ENCODE measurements at regions not wholly inside any gene's neighbourhood (a gene's known extent, or its start where the extent isn't known, plus 50 kb on each side); places are given as distances from the start of the nearest gene placed in this dataset.
"Not testable (repeated sequence)": the region's sequence is repeated elsewhere in the genome, so short reads cannot be mapped to it uniquely, and the experiment has no call there.

DNA sequence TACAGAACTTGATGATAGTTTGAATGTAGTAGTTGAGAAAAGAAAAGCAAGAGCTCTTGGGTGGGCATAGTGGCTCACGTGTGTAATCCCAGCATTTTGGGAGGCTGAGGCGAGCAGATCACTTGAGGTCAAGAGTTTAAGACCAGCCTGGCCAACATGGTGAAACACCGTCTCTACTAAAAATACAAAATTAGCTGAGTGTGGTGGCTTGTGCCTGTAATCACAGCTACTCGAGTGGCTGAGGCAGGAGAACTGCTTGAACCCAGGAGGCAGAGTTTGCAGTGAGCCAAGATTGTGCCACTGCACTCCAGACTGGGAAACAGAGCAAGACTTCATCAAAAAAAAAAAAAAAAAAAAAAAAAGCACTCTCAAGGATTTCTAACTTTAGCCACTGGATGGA lies 900.2 kb upstream of the WWC1 start:
- DNase-seq; in situ Hi-C loops (cut with MboI; ENCODE audit: low pct_unique_long_range_greater_than_20kb, low sequenced_read_pairs): not testable (repeated sequence)

DNA sequence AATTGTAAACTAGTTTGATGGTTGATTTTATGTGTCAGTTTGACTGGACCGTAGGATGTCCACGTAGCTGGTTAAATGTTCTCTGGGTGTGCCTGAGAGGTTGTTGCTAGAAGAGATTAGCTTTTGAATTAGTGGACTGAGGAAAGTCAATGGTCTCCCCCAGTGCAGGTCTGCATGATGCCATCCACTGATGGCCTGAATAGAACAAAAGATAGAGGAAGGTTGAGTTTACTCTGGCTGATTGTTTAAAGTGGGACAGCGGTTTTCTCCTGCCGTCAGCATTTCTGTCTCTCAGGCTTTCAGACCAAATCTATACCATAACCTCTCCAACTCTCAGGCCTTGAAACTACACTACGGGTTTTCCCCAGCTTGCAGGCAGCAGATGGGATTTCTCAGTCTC lies 899.2 kb upstream of the WWC1 start:
- no peak for DNase-seq
- in situ Hi-C loops (cut with MboI; ENCODE audit: low pct_unique_long_range_greater_than_20kb, low sequenced_read_pairs) = no loop called here

DNA sequence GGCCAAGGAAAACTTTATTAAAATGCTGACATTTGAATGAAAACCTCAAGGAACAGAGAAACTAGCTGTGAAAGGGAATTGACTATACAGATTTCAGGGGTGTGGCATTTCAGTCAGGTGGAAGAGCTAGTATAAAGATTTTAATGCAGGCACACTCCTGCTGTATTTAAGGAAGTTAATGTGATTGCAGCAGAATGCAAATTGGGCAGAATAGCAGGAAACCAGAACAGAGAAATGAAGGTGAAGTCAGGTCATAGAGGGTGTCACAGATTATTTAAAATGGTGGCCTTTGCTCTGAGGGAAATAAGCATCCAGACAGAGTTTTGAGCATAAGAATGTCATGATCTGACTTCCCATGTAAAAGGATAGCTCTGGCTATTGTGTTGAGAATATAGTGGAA lies 898.1 kb upstream of the WWC1 start:
- in situ Hi-C loops (cut with MboI; ENCODE audit: low pct_unique_long_range_greater_than_20kb, low sequenced_read_pairs) = no loop called here
- DNase-seq = no peak

DNA sequence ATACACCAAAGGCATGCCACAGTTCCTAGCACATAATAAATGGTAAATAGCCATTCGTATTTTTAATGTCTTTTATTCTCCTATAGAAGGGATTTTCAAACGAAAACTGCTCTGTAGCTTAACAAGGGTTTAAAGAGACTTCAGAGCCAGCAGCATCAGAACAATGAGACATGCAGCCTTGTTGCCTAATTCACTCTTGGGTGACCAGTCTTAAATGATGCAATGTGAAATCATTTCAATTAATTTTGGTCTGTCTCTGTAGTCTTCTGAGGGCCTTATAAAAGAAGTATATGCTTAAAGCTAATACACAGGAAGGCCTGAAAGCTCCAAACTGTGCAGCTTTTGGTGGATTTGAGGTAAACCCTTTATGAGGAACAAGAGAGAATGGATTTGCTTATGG lies 888.8 kb upstream of the WWC1 start:
- no peak for DNase-seq
- in situ Hi-C loops (cut with MboI; ENCODE audit: low pct_unique_long_range_greater_than_20kb, low sequenced_read_pairs) = no loop called here

DNA sequence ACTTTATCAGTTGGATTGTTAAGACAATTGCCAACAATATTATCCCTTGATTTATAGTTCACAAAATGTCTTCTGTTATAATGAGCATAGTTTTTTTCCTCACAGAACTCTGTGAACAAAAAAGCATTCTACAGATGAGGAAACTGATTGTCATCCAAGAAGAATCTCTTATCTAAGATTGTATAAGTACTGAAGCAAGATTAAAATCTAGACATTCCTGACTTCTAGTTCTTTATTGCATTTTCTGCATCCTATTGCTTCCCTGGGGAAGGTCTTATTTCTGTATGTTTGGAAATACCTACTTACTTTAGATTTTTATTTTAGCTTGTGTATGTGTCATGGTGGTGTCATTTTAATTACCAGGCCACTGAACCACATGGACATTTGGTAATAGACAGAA lies 884.9 kb upstream of the WWC1 start:
- no peak for DNase-seq
- in situ Hi-C loops (cut with MboI; ENCODE audit: low pct_unique_long_range_greater_than_20kb, low sequenced_read_pairs) = no loop called here

DNA sequence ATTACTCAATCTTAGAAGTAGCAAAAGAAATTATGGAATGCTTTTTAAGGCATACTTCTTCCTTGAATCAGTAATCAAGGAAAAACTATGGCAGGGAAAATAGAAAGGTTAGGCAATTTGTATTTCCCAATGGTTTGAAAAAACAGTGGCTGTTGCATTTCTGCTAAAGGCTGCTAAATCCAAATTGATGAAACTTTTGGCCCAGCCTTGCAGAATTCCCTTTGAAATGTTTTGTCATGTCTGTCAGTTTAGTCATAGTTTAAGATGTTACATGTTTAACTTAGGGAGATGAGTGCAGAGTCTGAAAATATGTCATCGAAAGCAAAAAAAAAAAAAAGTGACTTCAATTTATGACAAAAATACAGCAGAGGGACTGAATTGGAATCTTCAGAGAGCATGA lies 878.9 kb upstream of the WWC1 start:
- in situ Hi-C loops (cut with MboI; ENCODE audit: low pct_unique_long_range_greater_than_20kb, low sequenced_read_pairs) = no loop called here
- no peak for DNase-seq

DNA sequence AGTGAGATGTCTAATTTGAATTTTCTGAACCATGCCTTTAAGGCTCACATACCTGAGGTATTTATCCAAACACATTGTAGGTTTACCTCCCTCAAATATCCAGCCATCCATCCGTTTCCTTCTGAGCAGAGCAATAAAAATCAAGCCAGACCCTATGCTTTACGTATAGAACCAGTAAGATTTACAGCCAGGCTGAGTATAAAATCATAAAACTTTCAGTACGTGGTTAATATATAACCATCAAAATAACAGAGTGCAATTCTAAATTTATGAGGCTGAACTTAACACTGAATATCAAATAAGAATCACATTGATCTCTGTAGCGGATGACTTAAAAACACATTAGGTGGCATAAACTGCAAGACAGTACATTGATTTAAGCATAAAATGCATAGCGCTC lies 877.9 kb upstream of the WWC1 start:
- in situ Hi-C loops (cut with MboI; ENCODE audit: low pct_unique_long_range_greater_than_20kb, low sequenced_read_pairs) = no loop called here

DNA sequence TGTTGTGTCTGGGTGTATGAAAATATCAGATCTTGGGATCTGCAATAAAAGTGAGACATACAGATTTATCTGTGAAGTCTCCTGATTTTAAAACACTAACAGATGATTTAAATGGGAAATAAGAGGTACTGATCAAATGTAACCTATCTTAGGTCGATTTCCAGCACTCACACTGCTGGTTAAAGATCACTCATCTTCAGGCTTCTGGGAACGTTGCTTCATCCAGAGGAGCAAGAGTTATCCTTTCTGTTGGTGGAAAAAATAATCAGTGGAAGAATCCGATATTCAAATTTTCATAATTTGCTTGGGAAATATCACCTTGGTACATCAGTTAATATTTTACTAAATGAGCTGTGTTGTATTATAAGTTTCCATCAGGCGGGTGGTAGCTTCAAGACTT lies 876.8 kb upstream of the WWC1 start:
- in situ Hi-C loops (cut with MboI; ENCODE audit: low pct_unique_long_range_greater_than_20kb, low sequenced_read_pairs) = no loop called here
- DNase-seq = no peak

More for the DNA sequence above, 877.9 kb upstream of the WWC1 start:
- no peak for DNase-seq

DNA sequence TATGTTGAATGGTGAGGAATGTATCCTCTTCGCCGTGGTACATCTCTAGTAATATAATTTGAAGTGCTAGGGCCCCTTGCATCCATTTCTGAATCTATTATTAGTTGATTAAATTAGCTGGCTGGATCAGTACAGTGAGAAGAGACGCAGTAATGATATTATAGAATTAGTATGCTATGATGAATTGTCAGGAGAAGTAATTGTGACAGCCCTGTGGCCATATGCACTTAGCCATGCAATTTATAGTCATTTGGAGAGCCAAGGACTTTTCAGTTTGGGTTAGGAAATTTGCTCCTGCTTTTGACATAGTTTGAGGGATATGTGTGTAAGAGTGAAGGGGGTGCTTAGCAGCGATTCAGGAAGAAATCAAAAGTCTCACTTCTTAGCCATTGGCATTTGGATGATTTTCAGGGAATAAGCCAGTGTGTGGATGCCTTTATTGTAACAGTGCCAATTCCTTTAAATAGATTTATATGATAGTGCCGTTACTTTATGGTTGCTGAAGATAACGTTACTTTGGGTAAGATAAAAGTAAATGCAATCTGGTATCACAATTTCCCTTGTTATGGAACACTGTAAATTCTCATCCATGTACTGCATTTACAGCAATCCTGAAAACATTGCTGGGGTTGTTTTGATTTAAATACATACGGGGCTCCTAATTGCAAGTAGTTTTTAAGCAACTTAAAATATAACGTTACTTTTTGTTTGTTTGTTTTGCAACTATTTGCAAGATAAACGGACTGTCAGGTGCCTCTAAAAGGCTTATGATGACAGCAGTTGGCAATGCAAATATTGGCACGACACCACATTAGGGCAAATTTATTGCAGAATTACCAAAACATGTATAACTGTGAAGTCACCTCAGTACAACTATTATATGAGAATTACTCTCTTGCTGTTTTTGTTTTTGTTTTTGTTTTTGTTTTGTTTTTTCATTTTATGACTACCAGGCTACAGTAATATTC lies 875.4 kb upstream of the WWC1 start:
- in situ Hi-C loops (cut with MboI; ENCODE audit: low pct_unique_long_range_greater_than_20kb, low sequenced_read_pairs) = no loop called here
- DNase-seq = no peak

DNA sequence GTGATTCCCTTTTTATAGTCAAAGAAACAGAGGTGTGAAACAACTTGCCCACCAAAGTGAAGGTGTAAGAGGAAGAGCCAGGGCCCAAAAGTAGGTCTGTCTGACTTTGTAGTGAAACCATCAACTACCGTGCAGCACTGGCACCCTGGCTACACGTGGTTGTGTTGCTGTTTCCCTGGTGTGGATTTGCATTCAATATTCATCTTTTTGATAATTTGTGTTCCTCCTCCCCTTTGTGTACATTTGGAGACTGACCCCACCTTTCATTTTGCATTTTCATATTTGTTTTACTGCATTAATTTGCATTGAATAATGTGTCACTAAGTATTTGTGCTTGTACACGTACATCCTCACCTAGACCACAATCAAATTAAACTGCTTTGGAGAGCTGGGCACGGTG lies 873.8 kb upstream of the WWC1 start:
- in situ Hi-C loops (cut with MboI; ENCODE audit: low pct_unique_long_range_greater_than_20kb, low sequenced_read_pairs) = no loop called here
- no peak for DNase-seq

DNA sequence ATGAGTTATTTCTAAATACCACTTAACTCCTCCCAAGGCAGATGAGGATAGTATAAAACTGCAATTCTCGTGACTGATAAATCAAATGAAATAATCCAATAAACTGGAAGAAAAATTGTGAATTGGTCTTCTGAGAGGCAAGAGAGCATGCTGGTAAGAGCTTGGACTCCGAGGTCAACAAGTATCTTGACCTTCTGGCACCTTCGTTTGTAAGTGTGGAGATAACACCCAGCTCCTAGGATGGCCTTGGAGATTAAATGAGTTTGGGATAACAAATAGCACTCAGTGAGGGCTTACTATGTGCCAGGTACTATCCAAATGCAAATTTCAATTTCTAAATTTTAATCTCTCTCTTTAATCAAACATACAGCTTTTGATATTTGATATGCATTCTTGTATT lies 866.3 kb upstream of the WWC1 start:
- DNase-seq = no peak
- in situ Hi-C loops (cut with MboI; ENCODE audit: low pct_unique_long_range_greater_than_20kb, low sequenced_read_pairs) = no loop called here

DNA sequence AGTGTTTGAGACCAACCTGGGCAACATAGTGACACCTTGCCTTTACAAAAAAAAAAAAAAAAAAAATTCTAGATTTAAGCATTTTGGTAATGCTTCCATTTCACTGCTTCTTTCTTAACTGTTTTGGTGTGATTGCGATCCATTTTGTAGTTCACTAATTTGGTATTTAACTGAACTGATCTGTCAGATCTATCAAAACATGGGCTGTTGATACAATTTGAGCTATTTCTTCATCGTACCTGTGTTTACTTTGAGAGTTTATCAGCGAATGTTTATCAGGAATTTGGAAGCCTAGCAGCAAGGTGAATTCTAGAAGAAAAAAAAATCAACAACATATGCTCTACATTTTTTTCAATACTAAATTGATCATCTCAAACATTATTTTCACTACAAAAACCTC lies 864.9 kb upstream of the WWC1 start:
- DNase-seq = no peak
- in situ Hi-C loops (cut with MboI; ENCODE audit: low pct_unique_long_range_greater_than_20kb, low sequenced_read_pairs) = no loop called here

DNA sequence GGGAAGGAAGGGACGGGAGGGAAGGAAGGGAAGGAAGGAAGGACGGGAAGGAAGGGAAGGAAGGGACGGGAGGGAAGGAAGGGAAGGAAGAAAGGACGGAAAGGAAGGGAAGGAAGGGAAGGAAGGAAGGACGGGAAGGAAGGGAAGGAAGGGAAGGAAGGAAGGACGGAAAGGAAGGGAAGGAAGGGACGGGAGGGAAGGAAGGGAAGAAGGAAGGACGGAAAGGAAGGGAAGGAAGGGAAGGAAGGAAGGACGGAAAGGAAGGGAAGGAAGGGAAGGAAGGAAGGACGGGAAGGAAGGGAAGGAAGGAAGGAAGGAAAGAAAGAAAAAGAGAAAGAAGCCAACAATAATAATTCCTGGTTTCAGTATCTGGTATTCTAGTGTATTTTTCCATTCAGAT lies 863.8 kb upstream of the WWC1 start:
- DNase-seq; in situ Hi-C loops (cut with MboI; ENCODE audit: low pct_unique_long_range_greater_than_20kb, low sequenced_read_pairs): not testable (repeated sequence)

DNA sequence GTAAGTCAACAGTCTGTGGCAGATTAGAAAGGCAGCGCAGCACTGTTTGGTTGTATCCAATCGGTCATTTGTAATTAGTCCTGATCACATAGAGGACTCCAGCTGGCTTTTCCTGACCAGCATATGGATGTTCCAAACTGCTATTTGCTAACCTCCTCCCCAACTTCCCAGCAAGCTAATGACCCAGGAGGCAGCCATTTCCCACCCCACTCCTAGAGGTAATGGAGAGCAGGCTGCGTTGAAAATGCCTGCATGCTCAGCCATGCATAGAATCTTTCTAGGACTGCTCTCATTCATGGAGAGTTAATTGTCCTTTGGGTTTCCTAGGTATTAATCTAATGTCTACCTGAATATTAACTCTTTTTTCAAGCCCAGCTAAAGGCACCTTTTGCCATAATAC lies 850.6 kb upstream of the WWC1 start:
- DNase-seq = no peak
- in situ Hi-C loops (cut with MboI; ENCODE audit: low pct_unique_long_range_greater_than_20kb, low sequenced_read_pairs) = no loop called here

DNA sequence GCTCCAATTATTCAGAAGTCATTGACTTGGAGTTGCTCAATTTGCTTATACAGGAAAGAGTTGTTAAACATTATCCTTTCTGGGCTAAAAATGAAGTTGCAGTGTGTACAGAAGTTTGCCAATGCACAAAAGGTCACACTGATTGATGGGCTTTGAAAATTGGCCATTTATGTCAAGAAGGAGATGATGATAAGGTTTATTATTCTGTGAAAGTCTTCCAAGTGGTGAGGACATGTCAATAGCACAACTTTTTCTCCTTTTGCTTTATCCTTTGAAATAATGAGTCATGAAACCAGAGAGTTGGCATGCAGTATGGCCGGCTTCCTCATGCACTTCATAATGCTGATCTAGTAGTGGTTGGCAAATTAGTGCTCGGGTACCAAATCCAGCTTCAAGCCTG lies 848.5 kb upstream of the WWC1 start:
- DNase-seq = no peak
- in situ Hi-C loops (cut with MboI; ENCODE audit: low pct_unique_long_range_greater_than_20kb, low sequenced_read_pairs) = no loop called here

DNA sequence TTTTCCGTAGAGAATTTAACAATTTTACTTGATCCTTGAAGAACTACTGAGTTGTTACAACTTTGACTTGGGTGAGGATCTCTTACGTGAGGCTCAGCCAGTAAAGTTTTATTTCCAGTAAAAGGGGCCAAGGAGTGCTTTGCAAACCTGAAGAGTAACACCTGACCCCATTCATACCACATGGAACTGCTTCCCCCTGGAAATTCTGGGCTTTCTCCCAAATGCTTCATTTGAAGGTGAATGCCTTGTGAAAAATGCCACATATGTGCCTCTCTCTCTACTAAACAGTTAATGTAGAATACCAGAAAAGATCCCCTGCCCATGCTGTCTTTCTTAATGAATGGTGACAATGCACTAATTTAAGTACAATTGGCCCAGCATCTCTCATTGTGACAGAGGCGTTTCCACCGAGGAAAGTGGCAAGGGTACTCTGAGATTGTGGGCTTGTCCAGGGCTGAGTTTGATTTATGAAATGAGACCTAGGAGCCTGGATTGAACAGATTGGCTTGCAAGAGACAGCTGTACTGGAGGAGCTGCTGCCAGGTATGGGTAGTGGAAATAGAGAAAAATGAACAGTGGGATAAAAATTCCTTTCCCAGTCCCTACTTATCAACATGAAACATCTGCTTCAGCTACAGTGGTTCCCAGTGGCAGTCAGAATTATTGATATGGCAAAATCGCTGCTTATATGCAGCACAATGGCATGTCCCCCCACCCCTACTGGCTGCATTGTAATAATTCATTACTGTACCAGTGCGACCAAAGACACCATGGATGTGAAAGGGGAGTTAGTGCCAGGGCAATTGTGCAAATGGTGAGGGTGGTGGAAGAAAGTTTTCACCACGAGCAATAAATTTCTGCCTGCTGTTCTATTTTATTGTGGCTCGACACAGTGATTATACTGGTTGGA lies 843.7 kb upstream of the WWC1 start:
- in situ Hi-C loops (cut with MboI; ENCODE audit: low pct_unique_long_range_greater_than_20kb, low sequenced_read_pairs) = no loop called here
- DNase-seq = no peak

DNA sequence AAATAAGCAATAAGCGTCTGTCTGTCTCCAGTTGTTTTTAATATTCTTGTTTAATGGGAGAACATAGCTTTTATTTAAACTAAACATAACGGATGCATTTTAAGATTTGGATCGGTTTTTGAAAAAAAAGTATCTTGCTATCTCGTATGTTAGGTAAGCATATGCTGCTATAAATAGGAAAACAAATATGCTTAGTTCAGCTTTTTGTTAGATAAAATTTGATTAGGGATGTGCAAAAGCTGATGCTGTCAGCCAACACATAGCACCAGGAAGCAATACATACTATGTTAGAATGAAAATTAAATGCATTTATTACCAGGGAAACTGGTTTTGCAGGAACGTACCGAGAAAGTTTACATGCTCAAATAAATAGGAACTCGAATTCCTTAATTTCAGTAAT lies 843.1 kb upstream of the WWC1 start:
- in situ Hi-C loops (cut with MboI; ENCODE audit: low pct_unique_long_range_greater_than_20kb, low sequenced_read_pairs) = no loop called here

DNA sequence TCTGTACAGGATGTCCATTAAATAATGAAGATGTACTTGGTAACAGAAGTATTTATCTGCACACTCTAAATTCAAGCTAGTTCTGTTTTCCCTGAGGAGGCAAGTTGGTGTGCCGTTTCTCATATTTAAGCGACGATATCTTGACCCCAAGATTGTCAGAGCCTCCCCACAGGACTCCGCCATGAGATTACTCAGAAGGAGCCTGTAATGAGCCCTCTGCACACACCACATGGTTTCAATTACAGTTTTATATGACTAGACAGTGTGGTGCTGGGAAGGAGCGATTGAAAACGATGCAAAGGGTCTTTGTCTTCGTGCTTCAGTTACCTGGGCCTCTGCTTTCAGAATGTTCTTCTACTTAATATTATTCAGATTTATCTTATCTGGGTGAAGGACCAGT lies 840.4 kb upstream of the WWC1 start:
- DNase-seq = no peak
- in situ Hi-C loops (cut with MboI; ENCODE audit: low pct_unique_long_range_greater_than_20kb, low sequenced_read_pairs) = no loop called here

More for the DNA sequence above, 843.1 kb upstream of the WWC1 start:
- DNase-seq = no peak

DNA sequence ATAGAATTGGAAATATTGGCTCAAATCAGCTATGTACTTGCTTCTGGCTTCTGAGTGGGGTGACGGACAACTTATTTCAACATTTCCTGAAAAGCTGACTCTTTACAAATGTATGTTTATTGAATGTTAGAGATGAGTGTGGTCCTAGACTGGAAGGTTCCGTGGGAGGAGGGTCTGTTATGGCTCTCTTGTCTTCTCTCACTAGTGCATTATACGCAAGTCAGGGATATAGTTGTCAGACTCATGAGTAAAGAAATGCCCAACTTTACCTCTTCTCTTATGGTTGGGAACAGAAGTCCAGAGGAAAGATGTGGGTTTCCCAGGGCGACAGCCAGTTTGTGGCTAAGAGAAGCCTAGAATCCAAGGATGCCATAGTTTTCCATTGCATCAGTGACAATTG lies 839.3 kb upstream of the WWC1 start:
- in situ Hi-C loops (cut with MboI; ENCODE audit: low pct_unique_long_range_greater_than_20kb, low sequenced_read_pairs) = no loop called here
- DNase-seq = no peak

Data from KBM-7 (cell line).